GM23338 (cell line): ENCODE measurements at regions not wholly inside any gene's neighbourhood (a gene's known extent, or its start where the extent isn't known, plus 50 kb on each side); places are given as distances from the start of the nearest gene placed in this dataset.
"Not testable (repeated sequence)": the region's sequence is repeated elsewhere in the genome, so short reads cannot be mapped to it uniquely, and the experiment has no call there.

Source experiments
- ATAC-seq: fragments of 200-7000 bp; cut with Tn5 transposase; 3 replicates; pipeline ENCODE4 v1.9.1; 2020
- DNase-seq: peaks from one replicate; pipeline ENCODE4 v3.0.0-alpha.2; 2015; ENCODE audit warnings: low spot score
- H2AFZ ChIP-seq: fragments of 200-600 bp; sonication (generic); 2 replicates; pipeline ENCODE4 v1.8.0; 2016; ENCODE audit warnings: antibody characterized with exemption, mild to moderate bottlenecking, moderate library complexity
- H3F3A ChIP-seq: fragments of 200-600 bp; sonication (generic); replicated peaks from 2 replicates; pipeline ENCODE4 v1.8.0; 2017; ENCODE audit warnings: antibody characterized with exemption, mixed run types, low read depth
- H3K27ac ChIP-seq: fragments of 200-600 bp; sonication (generic); 2 replicates; pipeline ENCODE4 v1.6.1; 2016; ENCODE audit warnings: low read depth
- H3K27me3 ChIP-seq: fragments of 200-600 bp; sonication (generic); 2 replicates; pipeline ENCODE4 v1.8.0; 2016; ENCODE audit warnings: mild to moderate bottlenecking, mixed run types, moderate library complexity; ENCODE audit not compliant: insufficient read depth
- H3K36me3 ChIP-seq: fragments of 200-600 bp; sonication (generic); 2 replicates; pipeline ENCODE4 v1.8.0; 2016; ENCODE audit warnings: mild to moderate bottlenecking; ENCODE audit not compliant: insufficient read depth
- H3K4me1 ChIP-seq: fragments of 200-600 bp; sonication (generic); 2 replicates; pipeline ENCODE4 v1.8.0; 2016; ENCODE audit warnings: mild to moderate bottlenecking, moderate library complexity; ENCODE audit not compliant: insufficient read depth
- H3K4me2 ChIP-seq: fragments of 200-600 bp; sonication (generic); 2 replicates; pipeline ENCODE4 v1.7.1; 2017; ENCODE audit warnings: mixed run types
- H3K4me3 ChIP-seq: fragments of 200-600 bp; sonication (generic); 2 replicates; pipeline ENCODE4 v1.6.1; 2016; ENCODE audit warnings: mixed run types
- H3K79me2 ChIP-seq: fragments of 200-600 bp; sonication (generic); replicated peaks from 2 replicates; pipeline ENCODE4 v1.8.0; 2017; ENCODE audit warnings: mild to moderate bottlenecking; ENCODE audit not compliant: insufficient read depth
- H3K9me2 ChIP-seq: fragments of 200-600 bp; sonication (generic); 2 replicates; pipeline ENCODE4 v1.8.0; 2017; ENCODE audit not compliant: insufficient read depth
- H4K20me1 ChIP-seq: fragments of 200-600 bp; sonication (generic); replicated peaks from 2 replicates; pipeline ENCODE4 v1.8.0; 2017; ENCODE audit warnings: mild to moderate bottlenecking; ENCODE audit not compliant: insufficient read depth
- H3K27ac Mint-ChIP-seq: 2 replicates; pipeline ENCODE4 v1.8.0; 2020; ENCODE audit warnings: inconsistent platforms, mild to moderate bottlenecking, moderate library complexity, mixed read lengths
- H3K27me3 Mint-ChIP-seq: 3 replicates; pipeline ENCODE4 v1.8.0; 2022; ENCODE audit warnings: low read depth, mild to moderate bottlenecking, moderate library complexity, mixed read lengths, inconsistent platforms; ENCODE audit not compliant: insufficient read depth, poor library complexity
- H3K36me3 Mint-ChIP-seq: 3 replicates; pipeline ENCODE4 v1.8.0; 2021; ENCODE audit warnings: low read depth, mild to moderate bottlenecking, inconsistent platforms, moderate library complexity, mixed read lengths
- H3K4me1 Mint-ChIP-seq: 3 replicates; pipeline ENCODE4 v1.8.0; 2020; ENCODE audit warnings: mild to moderate bottlenecking, inconsistent platforms, mixed read lengths
- H3K4me3 Mint-ChIP-seq: 3 replicates; pipeline ENCODE4 v1.8.0; 2021; ENCODE audit warnings: moderate library complexity, mild to moderate bottlenecking, inconsistent platforms, mixed read lengths
- H3K9me3 Mint-ChIP-seq: 3 replicates; pipeline ENCODE4 v1.8.0; 2020; ENCODE audit warnings: moderate library complexity, mild to moderate bottlenecking, inconsistent platforms, mixed read lengths
- CREB1 ChIP-seq: fragments of 250-450 bp; sonication (Bioruptor Pico); IDR thresholded peaks from 2 replicates; pipeline ENCODE4 v1.5.0; 2020; ENCODE audit warnings: low read depth, mild to moderate bottlenecking, moderate library complexity
- ETS1 ChIP-seq: IDR thresholded peaks from 2 replicates; pipeline ENCODE4 v1.6.1; 2016; ENCODE audit warnings: antibody characterized with exemption
- EZH2phosphoT487 ChIP-seq: fragments of 200-600 bp; sonication (generic); IDR thresholded peaks from one replicate; pipeline ENCODE4 v1.8.1; 2018; ENCODE audit warnings: antibody characterized with exemption; ENCODE audit not compliant: unreplicated experiment
- JUNB ChIP-seq: IDR thresholded peaks from one replicate; pipeline ENCODE4 v1.6.1; 2016; ENCODE audit warnings: antibody characterized with exemption; ENCODE audit not compliant: unreplicated experiment
- NANOG ChIP-seq: IDR thresholded peaks from 2 replicates; pipeline ENCODE4 v1.6.1; 2016; ENCODE audit warnings: antibody characterized with exemption, borderline replicate concordance
- POLR2AphosphoS5 ChIP-seq: IDR thresholded peaks from 2 replicates; pipeline ENCODE4 v1.6.1; 2016; ENCODE audit warnings: antibody characterized with exemption, low read depth
- STAT1 ChIP-seq: IDR thresholded peaks from one replicate; pipeline ENCODE4 v1.6.1; 2016; ENCODE audit warnings: antibody characterized with exemption; ENCODE audit not compliant: unreplicated experiment
- ZNF114 ChIP-seq: fragments of 250-450 bp; sonication (Bioruptor Pico); IDR thresholded peaks from 2 replicates; pipeline ENCODE4 v1.5.0; 2020; ENCODE audit warnings: mild to moderate bottlenecking, moderate library complexity
- ZNF331 ChIP-seq: fragments of 250-450 bp; sonication (Bioruptor Pico); IDR thresholded peaks from 2 replicates; pipeline ENCODE4 v1.5.0; 2020; ENCODE audit warnings: low read depth, mild to moderate bottlenecking, moderate library complexity
- ZNF462 ChIP-seq: fragments of 250-450 bp; sonication (Bioruptor Pico); IDR thresholded peaks from 2 replicates; pipeline ENCODE4 v1.5.0; 2020; ENCODE audit warnings: mild to moderate bottlenecking, moderate library complexity

GRCh38 chr7:138366137-138366536, 93.9 kb upstream of the TRIM24 start:
- not testable (repeated sequence) for DNase-seq, ATAC-seq
- peaks cover 22% of the 10 kb centered on the region for H3K36me3 Mint-ChIP-seq

GRCh38 chr7:138366676-138367075, 93.4 kb upstream of the TRIM24 start:
- not testable (repeated sequence) for H3K4me3 Mint-ChIP-seq, H3F3A ChIP-seq, H3K27me3 Mint-ChIP-seq, H3K36me3 ChIP-seq, DNase-seq, H4K20me1 ChIP-seq, H3K4me1 Mint-ChIP-seq, H3K27me3 ChIP-seq, H3K27ac ChIP-seq, H2AFZ ChIP-seq, H3K4me2 ChIP-seq, H3K79me2 ChIP-seq, H3K4me1 ChIP-seq, ATAC-seq, H3K4me3 ChIP-seq, H3K27ac Mint-ChIP-seq, H3K9me2 ChIP-seq
- H3K36me3 Mint-ChIP-seq, result peaks cover 27% of the 10 kb centered on the region
- H3K9me3 Mint-ChIP-seq, result peaks cover 29% of the 10 kb centered on the region

More at GRCh38 chr7:138366137-138366536, 93.9 kb upstream of the TRIM24 start:
- not testable (repeated sequence) for H2AFZ ChIP-seq, H3K4me3 ChIP-seq, H3K9me2 ChIP-seq, H3K27me3 Mint-ChIP-seq, H3K4me3 Mint-ChIP-seq, H3K4me2 ChIP-seq, H3F3A ChIP-seq, H3K79me2 ChIP-seq, H3K27me3 ChIP-seq, H4K20me1 ChIP-seq, H3K4me1 ChIP-seq, H3K27ac ChIP-seq, H3K36me3 ChIP-seq, H3K4me1 Mint-ChIP-seq, H3K27ac Mint-ChIP-seq
- H3K9me3 Mint-ChIP-seq, result peaks cover 23% of the 10 kb centered on the region

GRCh38 chr7:138369797-138370196, 90.3 kb upstream of the TRIM24 start:
- Histone ChIP-seq H3K79me2 (no peaks in the 10 kb centered on the region), H3F3A (no peaks in the 10 kb centered on the region), H3K4me1 (no peaks in the 10 kb centered on the region), H2AFZ (no peak overlapping the region), H3K27me3 (no peaks in the 10 kb centered on the region), H3K4me2 (no peak overlapping the region), H3K27ac (no peak overlapping the region), H3K9me2 (no peaks in the 10 kb centered on the region), H4K20me1 (no peaks in the 10 kb centered on the region), H3K36me3 (peaks cover 8% of the 10 kb centered on the region; the same call in 1 of the 2 replicates), H3K4me3 (no peak overlapping the region)
- ATAC-seq (no peak), DNase-seq (no peak)
- no peaks in the 10 kb centered on the region for H3K4me1 Mint-ChIP-seq
- peaks cover 28% of the 10 kb centered on the region for H3K36me3 Mint-ChIP-seq
- H3K4me3 Mint-ChIP-seq, result no peak overlapping the region
- H3K27me3 Mint-ChIP-seq, result peaks cover 7% of the 10 kb centered on the region
- peaks cover 31% of the 10 kb centered on the region for H3K9me3 Mint-ChIP-seq
- no peak overlapping the region for H3K27ac Mint-ChIP-seq
- TF ChIP-seq EZH2phosphoT487 (no peak), ETS1 (no peak), ZNF114 (CRISPR knock-in tag) (no peak), JUNB (no peak), POLR2AphosphoS5 (no peak), CREB1 (CRISPR knock-in tag) (no peak), STAT1 (no peak), NANOG (no peak), ZNF462 (CRISPR knock-in tag) (no peak), ZNF331 (CRISPR knock-in tag) (no peak)
